Esophagus squamous epithelium (tissue), 4 donors: ENCODE measurements at regions not wholly inside any gene's neighbourhood (a gene's known extent, or its start where the extent isn't known, plus 50 kb on each side); places are given as distances from the start of the nearest gene placed in this dataset.

Experiments
- POLR2A ChIP-seq, 4 donors: fragments of 450-650 bp; IDR thresholded peaks; one replicate each; pipeline ENCODE4 v1.6.1; 2017; ENCODE audit warnings: antibody characterized with exemption in 4 of 4, mild to moderate bottlenecking in 4 of 4, moderate library complexity in 3 of 4
- TF ChIP-seq, protein P1 (sequence below), 6 experiments: fragments of 450-650 bp in 4 of 6; fragments of 200-600 bp in 2 of 6; sonication (generic) in 2 of 6; IDR thresholded peaks; one replicate each; pipeline ENCODE4 v1.5.1; 2016 to 2019; ENCODE audit warnings: antibody characterized with exemption in 6 of 6, mild to moderate bottlenecking in 4 of 6, moderate library complexity in 4 of 6

DNA sequence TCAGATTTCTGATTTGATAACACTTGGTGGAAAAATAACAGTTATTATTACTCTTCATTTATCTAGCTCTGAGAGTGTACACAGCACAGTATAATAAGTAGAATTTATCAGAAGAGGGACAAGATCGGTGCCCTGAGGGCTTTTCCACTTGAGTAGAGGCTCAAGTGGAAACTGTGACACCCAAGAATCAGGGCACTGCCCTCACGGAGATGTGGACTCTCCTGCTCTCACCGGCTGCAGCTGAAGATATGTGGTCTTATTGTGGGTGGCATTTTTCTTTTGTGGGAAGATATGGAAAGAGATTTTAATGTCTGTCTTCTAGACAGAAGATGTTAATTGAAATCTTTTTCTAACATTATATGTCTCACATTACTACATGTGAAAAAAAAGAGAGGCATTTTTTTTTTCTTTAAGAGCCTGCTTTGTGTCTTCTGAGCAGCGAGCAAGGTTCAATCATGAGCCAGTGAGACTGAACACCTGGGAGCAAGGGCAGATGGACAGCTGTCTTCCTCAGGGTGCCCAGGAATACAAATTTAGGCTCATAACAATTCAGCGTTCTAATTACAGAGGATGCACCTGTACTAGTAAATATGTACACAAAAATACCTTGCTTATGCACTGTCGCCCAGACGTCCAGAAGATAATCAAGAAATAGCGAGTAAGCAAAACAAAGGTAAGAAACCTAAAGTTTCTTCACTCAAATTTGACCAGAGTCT, 1098.2 kb upstream of the FANCL start:
- no peak for TF ChIP-seq POLR2A (IDR thresholded peaks at IDR 0.05)
- TF ChIP-seq, protein P1, sequence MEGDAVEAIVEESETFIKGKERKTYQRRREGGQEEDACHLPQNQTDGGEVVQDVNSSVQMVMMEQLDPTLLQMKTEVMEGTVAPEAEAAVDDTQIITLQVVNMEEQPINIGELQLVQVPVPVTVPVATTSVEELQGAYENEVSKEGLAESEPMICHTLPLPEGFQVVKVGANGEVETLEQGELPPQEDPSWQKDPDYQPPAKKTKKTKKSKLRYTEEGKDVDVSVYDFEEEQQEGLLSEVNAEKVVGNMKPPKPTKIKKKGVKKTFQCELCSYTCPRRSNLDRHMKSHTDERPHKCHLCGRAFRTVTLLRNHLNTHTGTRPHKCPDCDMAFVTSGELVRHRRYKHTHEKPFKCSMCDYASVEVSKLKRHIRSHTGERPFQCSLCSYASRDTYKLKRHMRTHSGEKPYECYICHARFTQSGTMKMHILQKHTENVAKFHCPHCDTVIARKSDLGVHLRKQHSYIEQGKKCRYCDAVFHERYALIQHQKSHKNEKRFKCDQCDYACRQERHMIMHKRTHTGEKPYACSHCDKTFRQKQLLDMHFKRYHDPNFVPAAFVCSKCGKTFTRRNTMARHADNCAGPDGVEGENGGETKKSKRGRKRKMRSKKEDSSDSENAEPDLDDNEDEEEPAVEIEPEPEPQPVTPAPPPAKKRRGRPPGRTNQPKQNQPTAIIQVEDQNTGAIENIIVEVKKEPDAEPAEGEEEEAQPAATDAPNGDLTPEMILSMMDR (IDR thresholded peaks at IDR 0.05) = no peak
